Fibroblast of pulmonary artery (primary cell): ENCODE measurements at regions not wholly inside any gene's neighbourhood (a gene's known extent, or its start where the extent isn't known, plus 50 kb on each side); places are given as distances from the start of the nearest gene placed in this dataset.

Source experiments
- DNase-seq: peaks from one replicate; pipeline ENCODE4 v3.0.0-alpha.2; 2010; ENCODE audit warnings: low read depth
- H3K4me3 ChIP-seq: replicated peaks from 2 replicates; pipeline ENCODE4 v1.5.1; 2011; ENCODE audit warnings: low read depth, mild to moderate bottlenecking, control low read depth, low read length, moderate library complexity
- TF ChIP-seq, protein P1 (sequence below): IDR thresholded peaks from 2 replicates; pipeline ENCODE4 v1.5.1; 2011; ENCODE audit warnings: mild to moderate bottlenecking, control low read depth, low read length, inconsistent platforms; ENCODE audit errors: missing control alignments

DNA sequence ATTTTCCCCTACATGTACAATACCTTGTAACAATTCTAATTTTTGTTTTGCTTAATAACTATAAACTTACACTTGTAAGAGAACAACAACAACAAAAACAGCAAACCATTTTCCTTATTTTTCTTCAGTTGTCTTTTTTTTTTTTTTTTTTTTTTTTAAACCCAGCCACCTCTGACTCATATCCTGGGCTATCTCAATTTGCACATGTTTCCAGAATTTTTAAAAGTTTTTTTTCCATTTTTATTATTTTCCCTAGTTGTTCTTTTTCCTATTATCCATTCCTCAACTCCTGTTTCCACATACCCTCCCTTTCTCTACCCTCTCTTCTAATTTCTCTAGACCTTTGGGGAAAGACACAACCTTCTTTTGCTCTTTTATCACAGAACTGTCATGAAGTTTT, 112.5 kb downstream of the EFEMP1 start:
- H3K4me3 ChIP-seq = no peak overlapping the region
- peak; percentile 31 for DNase-seq
- TF ChIP-seq, protein P1, sequence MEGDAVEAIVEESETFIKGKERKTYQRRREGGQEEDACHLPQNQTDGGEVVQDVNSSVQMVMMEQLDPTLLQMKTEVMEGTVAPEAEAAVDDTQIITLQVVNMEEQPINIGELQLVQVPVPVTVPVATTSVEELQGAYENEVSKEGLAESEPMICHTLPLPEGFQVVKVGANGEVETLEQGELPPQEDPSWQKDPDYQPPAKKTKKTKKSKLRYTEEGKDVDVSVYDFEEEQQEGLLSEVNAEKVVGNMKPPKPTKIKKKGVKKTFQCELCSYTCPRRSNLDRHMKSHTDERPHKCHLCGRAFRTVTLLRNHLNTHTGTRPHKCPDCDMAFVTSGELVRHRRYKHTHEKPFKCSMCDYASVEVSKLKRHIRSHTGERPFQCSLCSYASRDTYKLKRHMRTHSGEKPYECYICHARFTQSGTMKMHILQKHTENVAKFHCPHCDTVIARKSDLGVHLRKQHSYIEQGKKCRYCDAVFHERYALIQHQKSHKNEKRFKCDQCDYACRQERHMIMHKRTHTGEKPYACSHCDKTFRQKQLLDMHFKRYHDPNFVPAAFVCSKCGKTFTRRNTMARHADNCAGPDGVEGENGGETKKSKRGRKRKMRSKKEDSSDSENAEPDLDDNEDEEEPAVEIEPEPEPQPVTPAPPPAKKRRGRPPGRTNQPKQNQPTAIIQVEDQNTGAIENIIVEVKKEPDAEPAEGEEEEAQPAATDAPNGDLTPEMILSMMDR = no peak

DNA sequence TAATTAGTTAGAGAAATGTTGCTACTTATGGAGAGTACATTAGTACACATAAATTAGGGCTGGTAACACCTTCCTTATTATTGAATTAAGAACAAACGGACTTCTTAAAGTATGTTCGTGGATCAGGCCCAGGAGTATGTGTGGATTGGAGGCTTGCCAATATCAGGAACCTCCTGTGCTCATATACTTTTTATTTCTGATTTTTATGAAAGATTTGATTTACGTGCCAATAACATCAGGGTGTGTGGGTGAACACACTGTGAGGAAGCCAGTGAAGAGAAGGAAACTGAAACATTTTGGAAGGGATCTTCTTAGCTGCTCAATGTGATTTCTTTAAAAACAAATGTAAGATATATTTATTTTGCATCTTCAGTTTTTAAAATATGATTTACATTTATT, 113.0 kb downstream of the EFEMP1 start:
- peak; percentile 50 for DNase-seq
- no peak overlapping the region for H3K4me3 ChIP-seq
- TF ChIP-seq, protein P1 = no peak

DNA sequence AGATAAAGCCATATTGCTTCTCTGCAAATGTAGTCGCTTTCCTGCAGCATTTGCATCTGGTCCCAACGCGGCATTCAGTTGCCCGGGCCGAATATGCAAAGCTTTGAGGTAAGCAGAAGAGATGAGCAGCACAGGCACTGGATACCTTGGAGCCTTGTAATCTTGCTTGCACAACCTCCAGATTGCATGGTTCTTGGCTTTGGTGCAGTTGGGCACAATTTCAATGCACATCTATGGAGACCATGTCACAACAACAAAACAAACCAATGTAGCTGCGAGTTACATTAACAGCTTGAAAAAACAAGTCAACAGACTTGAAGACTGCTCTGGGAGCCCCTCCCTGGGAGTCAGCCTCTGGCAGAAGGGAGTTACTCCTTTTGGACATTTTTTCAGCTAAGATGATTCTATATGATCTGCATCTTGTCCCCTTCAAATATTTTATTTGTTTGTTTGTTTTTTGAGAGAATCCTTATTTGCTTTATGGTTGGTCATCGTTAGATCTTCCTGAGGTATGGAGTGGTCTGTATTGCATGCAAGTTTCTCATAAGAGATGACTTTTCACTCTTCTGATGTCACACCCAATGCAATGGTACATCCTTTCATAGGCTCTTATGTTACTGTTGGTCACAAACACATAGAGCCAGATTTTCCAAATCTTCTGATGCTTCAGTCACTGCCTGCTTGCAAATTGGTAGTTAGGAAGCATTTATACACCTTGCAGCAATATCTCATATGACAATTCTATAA, 113.5 kb downstream of the EFEMP1 start:
- peak; percentile 94 for DNase-seq
- TF ChIP-seq, protein P1 = no peak

DNA sequence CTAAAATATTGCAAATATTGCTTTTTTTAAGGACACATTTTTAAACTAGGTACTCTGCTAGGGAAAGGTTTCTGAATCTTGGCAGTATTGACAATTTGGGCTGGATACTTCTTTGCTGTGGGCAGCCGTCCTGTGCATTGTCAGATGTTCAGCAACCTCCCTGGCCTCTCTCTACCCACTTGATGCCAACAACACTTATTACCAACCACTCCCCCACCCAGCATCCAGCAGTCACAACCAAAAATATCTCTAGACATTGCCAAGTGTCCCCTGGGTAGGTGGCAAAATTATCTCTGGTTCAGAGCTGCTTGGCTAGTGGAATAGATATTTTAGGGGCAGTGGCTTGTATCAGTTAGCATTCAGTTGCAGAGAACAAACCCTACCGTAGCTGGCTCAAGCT, 114.3 kb upstream of the PNPT1 start:
- no peak for DNase-seq
- H3K4me3 ChIP-seq = no peak overlapping the region
- TF ChIP-seq, protein P1 = no peak

More for the DNA sequence above, 113.5 kb downstream of the EFEMP1 start:
- H3K4me3 ChIP-seq = no peak overlapping the region

DNA sequence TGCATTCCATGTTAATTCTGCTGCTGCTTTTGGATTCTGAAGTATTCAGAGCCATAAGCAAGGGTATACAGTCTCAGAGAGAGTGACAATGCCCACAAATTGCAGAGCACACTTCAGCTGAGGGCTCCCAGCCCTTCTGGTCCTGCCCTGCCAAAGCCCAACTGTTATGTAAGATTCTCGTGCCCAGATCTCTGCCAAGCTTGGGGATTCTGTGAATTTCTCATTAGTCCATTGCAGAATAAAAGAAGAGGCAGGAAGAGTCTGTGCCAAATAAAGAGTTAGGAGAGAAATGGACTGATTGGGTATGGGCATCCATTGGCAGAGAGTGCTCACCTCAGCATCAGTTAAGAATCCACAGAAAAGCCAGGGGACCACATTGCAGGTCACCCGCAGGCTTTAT, 112.0 kb upstream of the PNPT1 start:
- TF ChIP-seq, protein P1 = no peak
- no peak overlapping the region for H3K4me3 ChIP-seq
- no peak for DNase-seq

DNA sequence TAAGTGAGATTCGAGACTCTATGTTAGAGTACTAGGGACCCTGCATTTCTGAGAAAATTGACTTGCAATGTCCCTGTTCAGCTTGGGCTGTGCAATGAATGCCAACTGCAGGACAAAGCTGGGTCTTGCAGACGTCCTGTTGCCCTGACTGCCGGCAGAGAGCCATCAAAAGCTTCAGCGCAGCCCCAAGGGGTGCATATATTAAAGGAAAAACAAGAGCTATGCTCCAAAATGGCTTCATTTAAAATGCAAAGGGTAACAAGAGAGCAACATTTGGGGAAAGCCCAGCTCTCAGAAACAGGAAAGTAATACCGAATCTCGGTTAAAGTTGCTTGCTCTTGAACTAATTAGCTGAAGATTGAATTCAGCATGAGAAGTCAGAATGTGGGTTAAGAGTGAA, 110.9 kb upstream of the PNPT1 start:
- no peak for DNase-seq
- TF ChIP-seq, protein P1 = no peak
- no peak overlapping the region for H3K4me3 ChIP-seq

DNA sequence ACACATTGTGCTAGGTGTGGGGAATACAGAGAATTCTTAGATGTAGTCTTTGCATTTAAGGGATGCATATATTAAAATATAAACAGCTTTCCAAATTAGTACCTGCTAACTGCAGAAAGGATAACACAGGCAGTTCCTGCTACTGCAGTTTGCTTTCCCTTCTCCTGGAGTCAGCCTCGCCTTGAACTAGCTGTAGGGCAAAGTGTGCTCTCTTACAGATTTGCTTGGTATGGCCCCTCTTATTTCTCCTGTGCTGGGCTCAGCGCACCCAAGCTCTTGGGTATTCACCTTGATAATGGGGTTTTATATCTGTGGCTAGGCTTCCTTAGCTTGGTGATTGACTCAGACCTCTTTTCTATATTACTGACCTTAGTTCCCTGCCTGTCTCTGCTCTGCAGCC, 108.4 kb upstream of the PNPT1 start:
- TF ChIP-seq, protein P1 = no peak
- H3K4me3 ChIP-seq = no peak overlapping the region
- DNase-seq = no peak
